ENCODE measurements at regions not wholly inside any gene's neighbourhood (a gene's known extent, or its start where the extent isn't known, plus 50 kb on each side); places are given as distances from the start of the nearest gene placed in this dataset.

- no peak for DNase-seq
These were observed 1415.8 kb upstream of the B3GALT2 start for GRCh38 chr1:194602184-194602583.

- DNase-seq, result no peak
These were observed 1414.3 kb upstream of the B3GALT2 start for GRCh38 chr1:194600716-194601115.

GRCh38 chr1:194598098-194598497 is 1411.7 kb upstream of the B3GALT2 start:
- no peak for DNase-seq

- DNase-seq, result no peak
These were observed 1399.9 kb upstream of the B3GALT2 start for GRCh38 chr1:194586302-194586701.

GRCh38 chr1:194584052-194584451 is 1397.6 kb upstream of the B3GALT2 start:
- no peak for DNase-seq

GRCh38 chr1:194570476-194570875 is 1384.1 kb upstream of the B3GALT2 start:
- no peak for DNase-seq

GRCh38 chr1:194568610-194569009 is 1382.2 kb upstream of the B3GALT2 start:
- DNase-seq, result no peak

- DNase-seq, result no peak
These were observed 1361.7 kb upstream of the B3GALT2 start for GRCh38 chr1:194548071-194548470.

- DNase-seq, result no peak
These were observed 1357.6 kb upstream of the B3GALT2 start for GRCh38 chr1:194544012-194544411.

- no peak for DNase-seq
These were observed 1352.0 kb upstream of the B3GALT2 start for GRCh38 chr1:194538453-194538852.

GRCh38 chr1:194537521-194537920 is 1351.1 kb upstream of the B3GALT2 start:
- no peak for DNase-seq

GRCh38 chr1:194535369-194535768 is 1349.0 kb upstream of the B3GALT2 start:
- no peak for DNase-seq

- no peak for DNase-seq
These were observed 1348.4 kb upstream of the B3GALT2 start for GRCh38 chr1:194534784-194535183.

GRCh38 chr1:194533641-194534040 is 1347.2 kb upstream of the B3GALT2 start:
- no peak for DNase-seq

GRCh38 chr1:194517567-194517966 is 1331.2 kb upstream of the B3GALT2 start:
- DNase-seq, result no peak

- DNase-seq, result no peak
These were observed 1329.5 kb upstream of the B3GALT2 start for GRCh38 chr1:194515916-194516315.

- no peak for DNase-seq
These were observed 1326.5 kb upstream of the B3GALT2 start for GRCh38 chr1:194512957-194513356.

GRCh38 chr1:194512345-194512744 is 1325.9 kb upstream of the B3GALT2 start:
- DNase-seq, result no peak

GRCh38 chr1:194503209-194503608 is 1316.8 kb upstream of the B3GALT2 start:
- DNase-seq, result no peak

- no peak for DNase-seq
These were observed 1309.0 kb upstream of the B3GALT2 start for GRCh38 chr1:194495434-194495833.

- no peak for DNase-seq
These were observed 1300.8 kb upstream of the B3GALT2 start for GRCh38 chr1:194487172-194487571.

- no peak for DNase-seq
These were observed 1299.0 kb upstream of the B3GALT2 start for GRCh38 chr1:194485432-194485831.

- DNase-seq, result no peak
These were observed 1292.3 kb upstream of the B3GALT2 start for GRCh38 chr1:194478731-194479130.

- DNase-seq, result no peak
These were observed 1291.5 kb upstream of the B3GALT2 start for GRCh38 chr1:194477908-194478307.

GRCh38 chr1:194476872-194477271 is 1290.5 kb upstream of the B3GALT2 start:
- no peak for DNase-seq

GRCh38 chr1:194476351-194476750 is 1289.9 kb upstream of the B3GALT2 start:
- no peak for DNase-seq
